ENCODE measurements at regions not wholly inside any gene's neighbourhood (a gene's known extent, or its start where the extent isn't known, plus 50 kb on each side); places are given as distances from the start of the nearest gene placed in this dataset.

GRCh38 chr11:11155962-11156815 is 196.9 kb downstream of the CSNK2A3 start:
- DNase-seq (ENCODE audit: low read depth, low spot score) = no peak
- in situ Hi-C loops (cut with HindIII; ENCODE audit: low sequenced_read_pairs) = no loop called here
- H3K4me3 ChIP-seq (ENCODE audit: low read depth, low read length) = no peak overlapping the region
- peak; percentile 55 for TF ChIP-seq CTCF (IDR thresholded peaks at IDR 0.05; ENCODE audit: low read depth, low read length)

- no peak for TF ChIP-seq CTCF (IDR thresholded peaks at IDR 0.05; ENCODE audit: low read depth, low read length)
- in situ Hi-C loops (cut with HindIII; ENCODE audit: low sequenced_read_pairs) = no loop called here
- no peak for DNase-seq (ENCODE audit: low read depth, low spot score)
- no peak overlapping the region for H3K4me3 ChIP-seq (ENCODE audit: low read depth, low read length)
Observed at GRCh38 chr11:11152877-11153276, 200.2 kb downstream of the CSNK2A3 start.

GRCh38 chr11:11149671-11150459 is 203.2 kb downstream of the CSNK2A3 start:
- DNase-seq (ENCODE audit: low read depth, low spot score) = no peak
- no peak for TF ChIP-seq CTCF (IDR thresholded peaks at IDR 0.05; ENCODE audit: low read depth, low read length)
- in situ Hi-C loops (cut with HindIII; ENCODE audit: low sequenced_read_pairs) = no loop called here
- no peak overlapping the region for H3K4me3 ChIP-seq (ENCODE audit: low read depth, low read length)

- TF ChIP-seq CTCF (IDR thresholded peaks at IDR 0.05; ENCODE audit: low read depth, low read length) = no peak
- H3K4me3 ChIP-seq (ENCODE audit: low read depth, low read length) = no peak overlapping the region
- no peak for DNase-seq (ENCODE audit: low read depth, low spot score)
- in situ Hi-C loops (cut with HindIII; ENCODE audit: low sequenced_read_pairs) = no loop called here
Observed at GRCh38 chr11:11148596-11148995, 204.5 kb downstream of the CSNK2A3 start.

GRCh38 chr11:11148104-11148509 is 204.9 kb downstream of the CSNK2A3 start:
- TF ChIP-seq CTCF (IDR thresholded peaks at IDR 0.05; ENCODE audit: low read depth, low read length) = peak; percentile 29
- H3K4me3 ChIP-seq (ENCODE audit: low read depth, low read length) = no peak overlapping the region
- peak; percentile 79 for DNase-seq (ENCODE audit: low read depth, low spot score)
- in situ Hi-C loops (cut with HindIII; ENCODE audit: low sequenced_read_pairs) = no loop called here

GRCh38 chr11:11146830-11147229 is 206.2 kb downstream of the CSNK2A3 start:
- no peak overlapping the region for H3K4me3 ChIP-seq (ENCODE audit: low read depth, low read length)
- in situ Hi-C loops (cut with HindIII; ENCODE audit: low sequenced_read_pairs) = no loop called here
- no peak for DNase-seq (ENCODE audit: low read depth, low spot score)
- TF ChIP-seq CTCF (IDR thresholded peaks at IDR 0.05; ENCODE audit: low read depth, low read length) = no peak

Data from astrocyte of the spinal cord (primary cell).